Calu3 (cell line): ENCODE measurements at regions not wholly inside any gene's neighbourhood (a gene's known extent, or its start where the extent isn't known, plus 50 kb on each side); places are given as distances from the start of the nearest gene placed in this dataset.

ENCODE experiments used
- BruUV-seq: library from RNA; stranded (reverse); fragments of 400-500 nt; replicated peaks from 2 replicates; lab custom pipeline; 2021; lab: Mats Ljungman, UMichigan
- CTCF ChIA-PET: fragments of 300-600 bp; sonication (Branson Sonifier 250); formaldehyde crosslinking; loops from one replicate; lab custom pipeline; 2022; ENCODE audit warnings: antibody characterized with exemption; lab: Charles Lee
- DNase-seq: peaks from one replicate; pipeline ENCODE4 v3.0.0; 2022
- H3K27ac Mint-ChIP-seq: one replicate; pipeline ENCODE4 v1.8.0; 2022; ENCODE audit warnings: mixed read lengths; ENCODE audit not compliant: unreplicated experiment
- H3K27me3 Mint-ChIP-seq: one replicate; pipeline ENCODE4 v1.8.0; 2022; ENCODE audit warnings: mixed read lengths; ENCODE audit not compliant: unreplicated experiment
- H3K36me3 Mint-ChIP-seq: one replicate; pipeline ENCODE4 v1.8.0; 2022; ENCODE audit warnings: mild to moderate bottlenecking, moderate library complexity, mixed read lengths; ENCODE audit not compliant: insufficient read depth, unreplicated experiment
- H3K4me1 Mint-ChIP-seq: one replicate; pipeline ENCODE4 v1.8.0; 2022; ENCODE audit warnings: mild to moderate bottlenecking, low read depth, mixed read lengths; ENCODE audit not compliant: unreplicated experiment
- H3K4me3 Mint-ChIP-seq: one replicate; pipeline ENCODE4 v1.8.0; 2022; ENCODE audit warnings: mild to moderate bottlenecking, low read depth, moderate library complexity, mixed read lengths; ENCODE audit not compliant: unreplicated experiment
- H3K9me3 Mint-ChIP-seq: one replicate; pipeline ENCODE4 v1.8.0; 2022; ENCODE audit warnings: low read depth, mixed read lengths; ENCODE audit not compliant: unreplicated experiment
- CTCF ChIP-seq: fragments of 200-600 bp; IDR thresholded peaks from one replicate; pipeline ENCODE4 v1.8.0; 2022; ENCODE audit warnings: antibody characterized with exemption; ENCODE audit not compliant: unreplicated experiment
- intact Hi-C: fragments of 100-400 bp; cut with micrococcal nuclease; formaldehyde crosslinking; loops from one replicate; pipeline ENCODE4 v1.10.0; 2022; ENCODE audit not compliant: unreplicated experiment

GRCh38 chr5:133801431-133801830 lies 167.0 kb downstream of the C5orf15 start:
- no TSS peak for BruUV-seq
- Mint-ChIP-seq H3K9me3 (no peaks in the 10 kb centered on the region), H3K4me1 (no peaks in the 10 kb centered on the region), H3K4me3 (no peak overlapping the region), H3K27ac (no peak overlapping the region), H3K36me3 (no peaks in the 10 kb centered on the region), H3K27me3 (peaks cover 99% of the 10 kb centered on the region)
- TF ChIP-seq CTCF = no peak
- intact Hi-C loops = no loop called here
- CTCF ChIA-PET = no interaction called here
- DNase-seq = no peak

GRCh38 chr5:133799571-133800237 lies 168.7 kb downstream of the C5orf15 start:
- no peak overlapping the region for H3K27ac Mint-ChIP-seq
- no TSS peak for BruUV-seq
- H3K36me3 Mint-ChIP-seq = no peaks in the 10 kb centered on the region
- CTCF ChIA-PET = no interaction called here
- intact Hi-C loops = no loop called here
- peaks cover 99% of the 10 kb centered on the region for H3K27me3 Mint-ChIP-seq
- no peaks in the 10 kb centered on the region for H3K9me3 Mint-ChIP-seq
- H3K4me3 Mint-ChIP-seq = no peak overlapping the region
- no peak for TF ChIP-seq CTCF
- H3K4me1 Mint-ChIP-seq = no peaks in the 10 kb centered on the region
- DNase-seq = no peak

GRCh38 chr5:133797167-133797566 lies 171.3 kb downstream of the C5orf15 start:
- CTCF ChIA-PET = no interaction called here
- no peaks in the 10 kb centered on the region for H3K36me3 Mint-ChIP-seq
- intact Hi-C loops = no loop called here
- no peaks in the 10 kb centered on the region for H3K4me1 Mint-ChIP-seq
- no peak for DNase-seq
- H3K4me3 Mint-ChIP-seq = no peak overlapping the region
- no TSS peak for BruUV-seq
- no peak for TF ChIP-seq CTCF
- no peaks in the 10 kb centered on the region for H3K9me3 Mint-ChIP-seq
- no peak overlapping the region for H3K27ac Mint-ChIP-seq
- peaks cover 99% of the 10 kb centered on the region for H3K27me3 Mint-ChIP-seq

GRCh38 chr5:133796186-133796585 lies 172.2 kb downstream of the C5orf15 start:
- H3K9me3 Mint-ChIP-seq = no peaks in the 10 kb centered on the region
- no peak overlapping the region for H3K27ac Mint-ChIP-seq
- CTCF ChIA-PET = no interaction called here
- no peaks in the 10 kb centered on the region for H3K4me1 Mint-ChIP-seq
- no peak for TF ChIP-seq CTCF
- intact Hi-C loops = no loop called here
- no peaks in the 10 kb centered on the region for H3K36me3 Mint-ChIP-seq
- no TSS peak for BruUV-seq
- peaks cover 99% of the 10 kb centered on the region for H3K27me3 Mint-ChIP-seq
- DNase-seq = no peak
- H3K4me3 Mint-ChIP-seq = no peak overlapping the region
